ENCODE measurements at regions not wholly inside any gene's neighbourhood (a gene's known extent, or its start where the extent isn't known, plus 50 kb on each side); places are given as distances from the start of the nearest gene placed in this dataset.
"Not testable (repeated sequence)": the region's sequence is repeated elsewhere in the genome, so short reads cannot be mapped to it uniquely, and the experiment has no call there.

DNA sequence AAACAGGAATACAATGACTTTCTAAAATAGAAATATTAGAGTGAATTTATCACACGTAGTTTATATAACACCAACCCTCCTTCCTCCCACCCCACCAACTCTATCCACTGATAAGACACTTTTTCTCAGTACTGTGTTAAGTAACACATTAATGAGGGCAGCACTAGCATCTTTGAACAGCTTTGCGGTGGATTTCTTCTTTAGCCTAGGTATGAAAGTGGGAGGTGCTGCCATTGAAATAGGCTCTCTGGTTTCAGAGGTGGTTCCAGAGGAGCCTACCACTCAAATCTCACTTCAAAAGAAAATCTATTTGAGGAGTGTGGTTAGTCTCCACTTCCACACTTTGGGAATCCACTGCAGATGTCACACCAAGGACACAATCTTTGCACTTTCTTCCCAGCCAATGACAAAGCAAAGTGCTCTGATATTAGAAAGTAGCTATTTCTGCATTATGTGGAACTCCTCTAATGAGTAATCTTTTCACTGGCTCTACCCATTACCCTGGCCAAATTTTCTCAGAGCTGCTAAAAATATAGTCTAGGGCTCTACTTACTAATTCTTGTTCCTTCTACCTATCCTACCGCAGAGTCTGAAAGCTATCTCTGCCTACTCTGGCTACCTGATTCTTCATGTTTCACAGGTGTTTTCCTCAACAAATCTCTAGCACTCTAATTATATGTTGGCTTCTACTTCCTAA is 1667.8 kb downstream of the MRPL39 start:
- no peaks in the 10 kb centered on the region for H3K9me3 ChIP-seq (ENCODE audit: control insufficient read depth, insufficient read depth, low read length)
- H3K4me1 ChIP-seq (ENCODE audit: control insufficient read depth, insufficient read depth, low read length) = no peaks in the 10 kb centered on the region
- no peaks in the 10 kb centered on the region for H3K4me1 Mint-ChIP-seq
- DNase-seq (no peak), ATAC-seq (no peak)
- H3K4me3 Mint-ChIP-seq = no peak overlapping the region
- H3K27ac Mint-ChIP-seq = no peak overlapping the region
- no peak overlapping the region for H3K27ac ChIP-seq (ENCODE audit: low read length)
- H3K9me3 Mint-ChIP-seq = no peaks in the 10 kb centered on the region
- no peak overlapping the region for H3K4me3 ChIP-seq (ENCODE audit: low read length)
- intact Hi-C loops (cut with micrococcal nuclease) = no loop called here
- H3K27me3 Mint-ChIP-seq (ENCODE audit: low read depth in 2 of 2) = no peaks in the 10 kb centered on the region
- H3K36me3 Mint-ChIP-seq = no peaks in the 10 kb centered on the region
- H3K27me3 ChIP-seq (ENCODE audit: control insufficient read depth, insufficient read depth, low read length) = no peaks in the 10 kb centered on the region
- H3K36me3 ChIP-seq (ENCODE audit: control insufficient read depth, insufficient read depth, low read length) = no peaks in the 10 kb centered on the region
- 88% methylated on average over 1 of the region's 3 CpGs for WGBS (ENCODE audit: insufficient coverage)
- no peak for TF ChIP-seq CTCF (IDR thresholded peaks at IDR 0.05)

DNA sequence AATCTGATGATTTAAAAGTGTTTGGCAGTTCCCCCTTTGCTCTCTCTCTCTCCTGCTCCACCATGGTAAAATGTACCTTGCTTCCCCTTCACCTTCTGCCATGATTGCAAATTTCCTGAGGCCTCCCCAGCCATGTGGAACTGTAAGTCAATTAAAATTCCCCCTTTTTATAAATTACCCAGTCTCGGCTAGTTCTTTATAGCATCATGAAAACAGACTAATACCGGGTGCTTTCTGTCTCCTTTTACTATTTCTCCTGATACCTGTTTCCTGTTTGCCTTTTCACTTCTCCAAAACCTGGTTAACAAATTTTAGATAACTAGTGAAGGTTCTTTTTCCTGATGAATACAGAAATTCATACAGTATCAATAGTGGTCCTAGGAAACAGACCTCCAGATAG is 1670.3 kb downstream of the MRPL39 start:
- WGBS (ENCODE audit: insufficient coverage) = 53% methylated on average over 2 of the region's 2 CpGs
- ATAC-seq (no peak), DNase-seq (no peak)
- Histone ChIP-seq H3K4me1 (ENCODE audit: control insufficient read depth, insufficient read depth, low read length) (no peaks in the 10 kb centered on the region), H3K9me3 (ENCODE audit: control insufficient read depth, insufficient read depth, low read length) (no peaks in the 10 kb centered on the region), H3K27ac (ENCODE audit: low read length) (no peak overlapping the region), H3K27me3 (ENCODE audit: control insufficient read depth, insufficient read depth, low read length) (no peaks in the 10 kb centered on the region), H3K36me3 (ENCODE audit: control insufficient read depth, insufficient read depth, low read length) (no peaks in the 10 kb centered on the region), H3K4me3 (ENCODE audit: low read length) (no peak overlapping the region)
- no peaks in the 10 kb centered on the region for H3K4me1 Mint-ChIP-seq
- no peak for TF ChIP-seq CTCF (IDR thresholded peaks at IDR 0.05)
- H3K27ac Mint-ChIP-seq = no peak overlapping the region
- H3K36me3 Mint-ChIP-seq = no peaks in the 10 kb centered on the region
- H3K9me3 Mint-ChIP-seq = no peaks in the 10 kb centered on the region
- H3K27me3 Mint-ChIP-seq (ENCODE audit: low read depth in 2 of 2) = no peaks in the 10 kb centered on the region
- intact Hi-C loops (cut with micrococcal nuclease) = no loop called here
- H3K4me3 Mint-ChIP-seq = no peak overlapping the region

DNA sequence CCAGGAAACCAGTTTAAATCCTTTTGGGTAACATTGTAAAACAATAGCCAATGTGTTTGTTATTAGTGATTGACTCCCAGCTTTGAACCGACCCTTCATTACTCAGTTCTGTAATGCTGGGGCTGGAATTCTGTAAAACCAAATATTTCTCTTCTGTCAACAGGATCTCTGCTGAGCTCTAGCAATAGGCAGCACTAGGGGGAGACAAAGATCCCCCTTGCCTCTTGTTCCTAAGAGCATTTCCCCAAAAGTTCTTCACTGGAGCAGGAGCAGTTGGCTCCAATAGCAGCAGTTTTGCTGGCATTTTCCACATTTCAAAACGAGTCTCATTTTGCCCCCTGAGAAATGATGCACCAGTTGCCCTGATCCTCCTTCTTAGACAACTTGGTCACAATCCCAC is 1671.1 kb downstream of the MRPL39 start:
- H3K27me3 Mint-ChIP-seq (ENCODE audit: low read depth in 2 of 2) = no peaks in the 10 kb centered on the region
- no peaks in the 10 kb centered on the region for H3K4me1 Mint-ChIP-seq
- Histone ChIP-seq H3K4me1 (ENCODE audit: control insufficient read depth, insufficient read depth, low read length) (no peaks in the 10 kb centered on the region), H3K36me3 (ENCODE audit: control insufficient read depth, insufficient read depth, low read length) (no peaks in the 10 kb centered on the region), H3K27me3 (ENCODE audit: control insufficient read depth, insufficient read depth, low read length) (no peaks in the 10 kb centered on the region), H3K9me3 (ENCODE audit: control insufficient read depth, insufficient read depth, low read length) (no peaks in the 10 kb centered on the region), H3K27ac (ENCODE audit: low read length) (no peak overlapping the region), H3K4me3 (ENCODE audit: low read length) (no peak overlapping the region)
- no peaks in the 10 kb centered on the region for H3K9me3 Mint-ChIP-seq
- H3K4me3 Mint-ChIP-seq = no peak overlapping the region
- H3K27ac Mint-ChIP-seq = no peak overlapping the region
- DNase-seq (peak in 1 of 2 donors; percentile 23), ATAC-seq (no peak)
- TF ChIP-seq CTCF (IDR thresholded peaks at IDR 0.05) = no peak
- WGBS (ENCODE audit: insufficient coverage) = 80% methylated on average over 2 of the region's 2 CpGs
- intact Hi-C loops (cut with micrococcal nuclease) = no loop called here
- no peaks in the 10 kb centered on the region for H3K36me3 Mint-ChIP-seq

DNA sequence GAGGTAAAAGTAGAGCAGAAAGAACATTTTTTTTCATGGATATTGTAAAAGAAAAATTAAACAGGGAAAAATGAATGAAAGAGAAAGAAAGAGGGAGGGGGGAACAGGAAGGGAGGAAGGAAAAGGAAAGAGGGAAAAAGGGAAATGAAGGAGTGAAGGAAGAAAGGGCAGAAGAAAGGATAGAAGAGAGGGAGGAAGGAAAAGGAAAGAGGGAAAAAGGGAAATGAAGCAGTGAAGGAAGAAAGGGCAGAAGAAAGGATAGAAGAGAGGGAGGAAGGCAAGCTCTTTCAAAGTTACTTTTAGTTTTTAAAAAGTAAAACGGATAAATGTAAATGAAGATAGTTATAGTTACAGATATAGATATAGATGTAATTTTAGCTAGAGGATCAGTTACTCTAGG is 1676.7 kb downstream of the MRPL39 start:
- Mint-ChIP-seq H3K36me3 (no peaks in the 10 kb centered on the region), H3K27me3 (ENCODE audit: low read depth in 2 of 2) (no peaks in the 10 kb centered on the region), H3K9me3 (no peaks in the 10 kb centered on the region), H3K27ac (no peak overlapping the region), H3K4me1 (no peaks in the 10 kb centered on the region), H3K4me3 (no peak overlapping the region)
- H3K9me3 ChIP-seq (ENCODE audit: control insufficient read depth, insufficient read depth, low read length) = no peaks in the 10 kb centered on the region
- intact Hi-C loops (cut with micrococcal nuclease) = no loop called here
- no peak overlapping the region for H3K4me3 ChIP-seq (ENCODE audit: low read length)
- H3K27me3 ChIP-seq (ENCODE audit: control insufficient read depth, insufficient read depth, low read length) = no peaks in the 10 kb centered on the region
- no peak for TF ChIP-seq CTCF (IDR thresholded peaks at IDR 0.05)
- no CpG with 5 or more reads among the region's 1 CpG for WGBS (ENCODE audit: insufficient coverage)
- no peak overlapping the region for H3K27ac ChIP-seq (ENCODE audit: low read length)
- DNase-seq = no peak
- H3K36me3 ChIP-seq (ENCODE audit: control insufficient read depth, insufficient read depth, low read length) = no peaks in the 10 kb centered on the region
- no peak for ATAC-seq
- H3K4me1 ChIP-seq (ENCODE audit: control insufficient read depth, insufficient read depth, low read length) = no peaks in the 10 kb centered on the region

- H3K4me3 ChIP-seq (ENCODE audit: low read length); ATAC-seq; H3K27me3 ChIP-seq (ENCODE audit: control insufficient read depth, insufficient read depth, low read length); H3K36me3 ChIP-seq (ENCODE audit: control insufficient read depth, insufficient read depth, low read length); H3K36me3 Mint-ChIP-seq; H3K4me3 Mint-ChIP-seq; DNase-seq; H3K9me3 Mint-ChIP-seq; H3K9me3 ChIP-seq (ENCODE audit: control insufficient read depth, insufficient read depth, low read length); H3K4me1 ChIP-seq (ENCODE audit: control insufficient read depth, insufficient read depth, low read length); H3K27ac ChIP-seq (ENCODE audit: low read length); intact Hi-C loops (cut with micrococcal nuclease); H3K27me3 Mint-ChIP-seq (ENCODE audit: low read depth in 2 of 2); H3K27ac Mint-ChIP-seq: not testable (repeated sequence)
- 100% methylated on average over 2 of the region's 3 CpGs for WGBS (ENCODE audit: insufficient coverage)
- H3K4me1 Mint-ChIP-seq = peaks cover 5 to 10% of the 10 kb centered on the region in 2 donors
Observed at GRCh38 chr21:23926430-23926829, 1680.9 kb downstream of the MRPL39 start.

Measured in natural killer cell (primary cell).